GM08714 (cell line): ENCODE measurements at regions not wholly inside any gene's neighbourhood (a gene's known extent, or its start where the extent isn't known, plus 50 kb on each side); places are given as distances from the start of the nearest gene placed in this dataset.

Experiments used
- H3K4me3 ChIP-seq: fragments of 200-500 bp; sonication (Bioruptor generic); 2 replicates; pipeline ENCODE4 v1.5.1; 2014; ENCODE audit warnings: mild to moderate bottlenecking, low read length, inconsistent platforms
- ZNF274 ChIP-seq: IDR thresholded peaks from 2 replicates; pipeline ENCODE4 v1.6.1; 2012; ENCODE audit warnings: mild to moderate bottlenecking, low read depth, low read length

DNA sequence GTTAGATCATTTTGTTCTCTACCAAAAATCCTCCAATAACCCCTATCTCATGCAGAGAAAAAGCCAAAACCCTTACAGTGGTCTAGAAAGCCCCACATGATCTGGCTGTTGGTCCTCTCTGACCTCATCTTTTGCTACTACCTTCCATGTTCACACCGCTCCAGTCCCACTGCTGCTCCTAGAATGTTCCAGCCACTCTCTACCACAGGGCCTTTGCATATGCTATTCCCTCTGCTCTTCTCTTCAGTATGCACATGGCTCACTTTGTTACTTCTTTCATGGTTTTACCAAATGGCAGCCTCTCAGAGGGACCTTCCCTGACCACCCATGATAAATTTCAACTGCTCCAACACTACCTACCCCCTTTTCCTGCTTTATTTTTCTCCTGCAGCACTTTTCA is 193.5 kb upstream of the CCDC150 start:
- no peak overlapping the region for H3K4me3 ChIP-seq
- TF ChIP-seq ZNF274 = no peak

DNA sequence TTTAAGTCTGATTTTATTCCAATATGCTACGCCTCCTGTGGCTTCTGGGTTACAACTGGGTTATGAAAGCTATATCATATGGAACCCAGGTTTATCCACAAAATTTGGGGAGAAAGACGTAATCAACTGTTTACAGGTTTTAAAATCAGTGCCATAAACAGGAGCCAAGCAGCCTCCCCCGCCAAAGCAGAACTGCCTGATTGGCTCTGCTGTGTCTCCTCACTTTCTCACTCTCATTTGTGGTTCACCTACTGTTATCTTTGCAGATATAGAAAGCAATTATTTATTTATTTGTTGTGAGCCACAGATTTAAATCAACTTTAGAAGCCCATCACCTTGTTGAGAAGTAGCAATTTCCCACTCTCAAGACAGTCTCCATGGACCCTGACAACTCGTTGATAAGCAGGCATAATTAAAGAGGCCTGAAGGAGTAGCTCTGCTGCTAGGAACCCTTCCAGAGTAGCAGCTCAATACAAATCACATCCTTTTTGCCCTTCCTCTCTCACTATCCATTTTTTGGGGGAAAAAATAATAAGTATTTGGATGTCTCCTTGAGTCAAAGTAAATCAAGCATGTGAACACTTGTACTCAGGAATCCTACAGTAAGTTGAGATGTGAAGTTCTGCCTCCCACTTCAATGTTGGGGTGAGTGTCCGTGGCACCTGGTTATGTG is 191.0 kb upstream of the CCDC150 start:
- no peak overlapping the region for H3K4me3 ChIP-seq
- no peak for TF ChIP-seq ZNF274

DNA sequence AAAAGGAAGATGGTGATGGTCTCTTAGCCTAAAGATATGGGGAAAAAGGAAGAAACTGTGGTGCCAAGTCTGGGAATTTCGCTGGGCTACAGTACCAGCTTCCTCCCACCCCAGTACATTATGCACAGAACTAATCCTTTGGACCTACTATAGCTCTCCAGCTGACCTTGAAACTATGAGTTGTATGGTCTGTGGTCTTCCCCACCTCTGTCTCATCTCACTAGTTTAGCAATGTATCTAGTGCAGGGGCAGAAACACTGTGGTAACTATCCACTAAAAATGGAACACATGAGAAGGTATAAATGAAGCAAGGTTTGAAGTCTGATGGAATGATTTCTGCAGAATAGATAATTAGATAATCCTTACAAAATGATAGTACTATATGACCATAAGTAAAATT is 190.4 kb upstream of the CCDC150 start:
- no peak for TF ChIP-seq ZNF274
- H3K4me3 ChIP-seq = no peak overlapping the region

DNA sequence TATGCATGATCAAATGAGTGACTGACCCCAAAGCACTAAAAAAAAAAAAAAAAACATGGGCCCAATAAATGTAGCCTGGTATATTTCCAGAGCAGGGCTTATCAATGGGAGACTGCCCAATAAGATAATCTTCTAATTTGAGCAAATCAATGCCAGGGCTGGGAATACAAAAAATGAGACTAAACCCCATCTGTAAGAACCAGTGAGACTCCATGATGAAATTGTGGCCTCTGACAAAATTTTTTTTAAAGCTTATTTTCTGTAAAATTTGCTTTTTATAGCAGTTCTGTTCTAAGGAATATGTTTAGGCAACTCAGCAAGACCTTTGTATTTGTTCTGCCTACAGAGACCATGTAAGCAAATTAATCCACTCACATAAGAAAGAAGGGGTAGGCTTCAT is 186.8 kb upstream of the CCDC150 start:
- H3K4me3 ChIP-seq = no peak overlapping the region
- TF ChIP-seq ZNF274 = no peak

DNA sequence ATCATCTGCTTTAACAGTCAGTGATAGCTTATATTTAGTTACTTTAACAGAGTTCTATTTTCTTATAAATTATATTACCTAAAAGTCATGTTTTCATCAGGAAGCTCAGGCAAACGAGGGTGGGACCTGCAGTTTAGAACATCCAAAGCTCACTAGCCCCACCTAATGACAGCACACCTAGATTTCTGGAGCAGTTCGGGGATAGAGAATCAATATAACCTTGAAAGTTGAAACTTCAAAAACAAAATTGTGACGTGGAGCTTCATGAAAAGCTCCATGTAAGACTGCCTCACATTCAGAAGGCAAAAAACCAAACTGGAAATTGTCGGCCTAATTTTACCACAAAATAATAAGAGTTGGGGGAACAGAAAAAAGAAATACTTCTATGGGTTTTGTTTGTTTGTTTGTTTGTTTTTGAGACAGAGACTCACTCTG is 185.9 kb upstream of the CCDC150 start:
- no peak for TF ChIP-seq ZNF274
- H3K4me3 ChIP-seq = no peak overlapping the region

DNA sequence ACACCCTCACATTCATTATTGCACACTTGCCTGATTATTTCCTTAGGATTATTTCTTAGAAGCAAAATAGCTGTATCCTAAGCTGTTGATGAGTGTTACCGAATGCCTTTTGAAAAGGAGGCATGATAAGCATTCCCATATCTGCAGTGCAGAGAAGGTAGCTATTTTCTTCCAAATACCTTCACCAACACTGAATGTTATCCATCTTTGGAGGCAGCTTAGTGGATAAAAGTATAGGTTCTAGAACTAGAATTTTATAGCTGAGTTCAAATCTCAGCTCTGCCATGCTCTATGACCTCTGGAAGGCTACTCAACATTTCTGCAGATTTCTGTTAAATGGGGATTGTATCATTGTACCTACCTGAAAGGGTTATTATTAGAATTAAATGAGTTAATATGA is 185.0 kb upstream of the CCDC150 start:
- TF ChIP-seq ZNF274 = no peak
- H3K4me3 ChIP-seq = no peak overlapping the region

DNA sequence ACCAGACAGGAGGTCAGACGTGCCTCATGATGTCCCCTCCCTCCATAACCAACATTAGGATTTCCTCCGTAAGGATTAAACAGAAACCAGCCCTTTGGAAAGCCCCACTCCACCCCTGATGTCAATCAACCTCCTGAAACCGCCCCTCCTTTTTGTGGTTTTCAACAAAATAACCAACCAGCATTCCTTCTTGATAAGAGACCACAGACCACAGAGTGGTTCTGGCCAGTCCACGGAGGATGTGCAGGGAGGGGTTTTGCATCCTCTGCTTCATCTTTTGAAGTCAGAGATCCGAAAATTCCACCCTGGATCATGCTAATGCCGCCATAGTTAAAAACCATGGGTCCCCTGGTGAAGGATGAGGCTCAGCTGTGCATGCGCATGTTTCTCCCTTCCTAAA is 180.0 kb upstream of the CCDC150 start:
- H3K4me3 ChIP-seq = no peak overlapping the region
- no peak for TF ChIP-seq ZNF274

DNA sequence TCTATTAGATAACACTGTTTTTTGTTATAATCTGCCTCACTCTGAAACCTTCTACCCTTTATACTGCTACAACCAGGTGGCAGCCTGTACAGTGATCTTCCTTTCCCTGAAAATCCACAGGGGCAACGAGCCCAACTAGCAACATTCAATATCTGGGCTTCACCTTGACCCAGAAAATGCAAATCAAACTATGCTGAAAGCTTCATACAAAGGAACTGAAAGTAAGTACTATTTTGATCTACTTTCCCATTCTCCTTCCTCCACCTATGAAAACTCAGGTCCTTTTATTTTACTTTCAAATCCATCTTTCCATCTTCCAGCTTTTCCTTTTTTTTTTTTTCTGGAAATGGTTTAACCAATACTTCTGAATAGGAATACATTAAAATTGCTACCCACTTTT is 175.8 kb upstream of the CCDC150 start:
- no peak for TF ChIP-seq ZNF274
- H3K4me3 ChIP-seq = no peak overlapping the region

DNA sequence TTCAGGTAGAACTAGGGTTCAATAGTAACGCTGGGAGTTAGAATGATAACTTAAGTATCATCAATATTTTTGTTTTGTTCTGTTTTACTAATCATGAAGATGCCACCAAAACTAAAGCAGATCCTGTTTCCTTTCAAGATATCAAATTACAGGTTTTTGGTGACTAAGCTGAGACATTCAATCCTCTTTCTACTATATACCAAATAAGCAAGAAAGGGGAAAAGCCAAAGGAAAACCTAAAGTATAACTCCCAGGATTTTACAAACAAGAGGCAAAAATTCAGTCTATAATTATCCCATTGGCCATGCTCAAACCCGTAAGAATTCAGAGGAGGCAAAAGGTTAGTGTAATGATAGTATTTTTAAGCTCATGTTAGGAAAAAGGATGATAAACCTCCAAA is 175.2 kb upstream of the CCDC150 start:
- TF ChIP-seq ZNF274 = no peak
- no peak overlapping the region for H3K4me3 ChIP-seq

DNA sequence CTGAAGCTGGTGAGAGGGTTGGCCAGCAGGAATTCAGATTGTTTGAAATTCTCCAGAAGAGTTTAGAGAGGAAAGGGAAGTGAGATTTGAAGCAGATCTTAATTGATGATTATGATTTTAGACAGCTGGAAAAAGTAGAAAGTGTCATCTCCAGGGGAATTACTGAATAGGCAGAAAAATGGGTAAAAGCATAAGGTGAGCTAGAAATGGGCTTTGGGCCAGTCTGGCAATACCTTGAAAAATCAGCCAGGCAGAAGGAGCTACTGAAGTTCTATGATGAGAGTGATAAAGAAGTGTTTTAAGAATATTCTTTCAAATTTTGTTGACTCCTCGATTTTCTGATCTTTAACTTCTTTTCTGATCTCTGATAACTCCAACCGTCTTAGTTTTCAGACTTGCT is 172.9 kb upstream of the CCDC150 start:
- no peak for TF ChIP-seq ZNF274
- H3K4me3 ChIP-seq = no peak overlapping the region

DNA sequence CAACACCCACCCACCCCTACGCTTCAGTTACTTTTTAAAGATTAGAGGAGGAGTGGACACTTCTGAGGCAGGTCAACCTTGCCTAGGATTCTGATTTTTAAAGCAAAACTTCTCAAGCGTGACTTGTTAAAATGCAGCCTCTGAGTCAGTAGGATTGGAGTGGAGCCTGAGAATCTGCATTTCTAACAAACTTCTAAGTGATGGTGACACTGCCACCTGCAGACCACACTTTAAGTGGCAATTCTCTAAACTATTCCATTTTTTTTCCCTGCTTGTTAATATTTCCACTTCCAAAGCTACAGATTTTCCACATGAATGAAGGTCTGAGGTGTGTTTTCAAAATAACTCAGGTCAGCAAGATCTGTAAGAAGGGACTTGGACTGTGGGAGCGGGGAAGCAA is 171.1 kb upstream of the CCDC150 start:
- no peak overlapping the region for H3K4me3 ChIP-seq
- no peak for TF ChIP-seq ZNF274

DNA sequence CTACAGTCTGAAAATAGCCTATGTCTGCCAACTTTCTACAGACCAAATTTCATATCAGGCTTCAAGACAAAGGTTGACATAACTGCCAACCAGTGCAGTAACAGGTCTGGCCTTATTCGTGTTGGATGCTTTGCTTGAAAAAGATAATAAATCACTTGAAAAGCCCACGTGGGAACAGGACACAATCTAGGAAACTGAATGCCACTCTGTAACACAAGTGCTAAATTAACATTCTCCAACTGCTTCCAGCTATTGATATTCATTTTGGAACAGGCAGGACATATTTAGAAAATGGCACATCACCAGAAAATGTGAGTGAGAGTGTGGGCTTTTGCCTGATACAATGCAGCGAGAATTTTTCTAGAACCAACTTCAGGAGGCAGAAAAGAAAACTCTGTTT is 165.9 kb upstream of the CCDC150 start:
- no peak for TF ChIP-seq ZNF274
- H3K4me3 ChIP-seq = no peak overlapping the region

DNA sequence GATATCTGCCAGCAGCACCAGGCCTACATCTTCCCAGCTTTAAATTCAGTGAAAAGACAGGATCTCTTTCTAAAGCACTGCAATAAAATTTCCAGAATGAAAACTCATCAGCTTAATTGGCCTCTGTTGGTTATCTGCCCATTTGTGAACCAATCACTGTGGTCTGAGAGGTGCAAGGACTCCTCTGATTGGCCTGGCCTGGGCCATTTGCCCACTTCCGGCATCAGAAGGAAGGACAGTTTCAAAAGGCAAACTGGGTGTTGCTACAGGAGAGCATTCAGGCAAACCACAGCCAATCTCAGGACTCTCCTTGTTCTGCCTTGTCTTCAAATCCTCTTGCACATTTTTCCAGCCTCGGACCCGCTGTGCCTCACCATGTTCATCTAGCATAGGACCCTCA is 163.9 kb upstream of the CCDC150 start:
- no peak for TF ChIP-seq ZNF274
- H3K4me3 ChIP-seq = no peak overlapping the region

DNA sequence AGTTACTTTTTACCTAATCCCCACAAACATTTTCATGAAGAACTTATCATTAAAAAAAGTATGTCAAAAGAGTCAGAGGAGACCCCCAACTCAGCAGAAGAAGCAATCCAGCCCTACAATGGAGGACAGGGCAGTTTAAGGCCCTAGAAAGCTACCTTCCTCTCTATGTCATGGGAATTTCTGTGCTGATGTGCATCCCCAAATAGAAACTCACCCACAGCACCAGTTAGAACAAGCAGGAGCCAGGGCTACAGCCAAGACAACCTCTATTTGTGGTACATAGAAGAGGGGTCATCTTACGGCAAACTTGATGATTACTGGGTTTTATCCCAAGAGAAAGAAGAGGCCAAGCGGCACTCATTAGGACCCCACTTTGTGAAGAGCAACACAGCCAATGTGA is 160.9 kb upstream of the CCDC150 start:
- no peak overlapping the region for H3K4me3 ChIP-seq
- TF ChIP-seq ZNF274 = no peak

DNA sequence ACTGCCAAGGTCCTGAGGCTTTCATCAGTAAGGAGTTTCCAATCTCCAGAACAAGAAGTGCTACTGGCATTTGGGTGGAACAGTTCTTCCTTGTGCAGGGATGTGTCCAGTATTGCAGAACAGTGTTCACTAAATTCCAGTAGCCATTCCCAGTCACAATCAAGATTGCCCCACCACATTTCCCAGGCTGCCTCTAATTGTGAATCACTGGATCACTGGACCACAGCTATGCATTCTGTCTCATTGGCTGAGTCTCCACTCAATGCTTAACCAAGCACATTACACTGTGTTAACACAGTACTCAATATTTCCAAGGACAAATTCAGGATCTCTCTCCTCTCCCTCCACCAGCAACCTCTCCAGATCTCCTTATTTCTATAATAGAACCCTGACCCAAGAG is 160.2 kb upstream of the CCDC150 start:
- H3K4me3 ChIP-seq = no peak overlapping the region
- no peak for TF ChIP-seq ZNF274

DNA sequence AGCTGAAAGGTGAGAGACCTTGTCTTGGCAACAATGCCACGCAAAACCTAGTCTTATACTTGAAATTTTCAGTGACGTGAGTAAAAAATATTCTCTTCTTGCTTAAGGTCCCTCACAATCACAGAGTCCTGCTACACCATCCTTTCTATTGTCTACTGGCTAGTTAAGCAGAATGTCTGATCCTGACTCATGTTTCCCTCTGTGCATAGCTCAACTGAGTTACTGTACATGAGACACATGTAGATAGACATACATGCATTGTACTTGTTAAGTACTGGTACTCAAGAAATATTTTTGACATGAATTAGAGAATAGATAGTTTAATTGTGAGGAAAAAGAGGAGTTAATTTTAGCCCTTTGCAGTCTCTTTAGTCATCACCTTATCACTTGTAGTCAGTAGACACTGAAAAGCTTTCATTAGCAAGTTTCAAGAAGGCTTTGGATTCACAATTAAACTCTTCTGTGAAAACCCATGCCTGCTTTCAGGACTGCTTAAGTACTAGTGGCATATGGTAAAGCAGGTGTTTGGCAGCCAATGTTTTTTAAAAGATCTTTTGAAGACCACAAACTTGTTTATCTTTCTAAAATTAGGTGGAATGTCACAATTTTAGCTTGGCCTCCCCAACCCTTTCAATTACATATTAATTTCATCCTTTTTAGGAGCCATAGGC is 158.7 kb upstream of the CCDC150 start:
- H3K4me3 ChIP-seq = no peak overlapping the region
- no peak for TF ChIP-seq ZNF274
